ENCODE measurements at regions not wholly inside any gene's neighbourhood (a gene's known extent, or its start where the extent isn't known, plus 50 kb on each side); places are given as distances from the start of the nearest gene placed in this dataset.

GRCh38 chrX:7582191-7582590, 260.8 kb upstream of the VCX start:
- no peaks in the 10 kb centered on the region for H3K9me3 ChIP-seq (ENCODE audit: control insufficient read depth in 2 of 3, insufficient read depth in 1 of 3, low read length in 3 of 3)
- no peak for TF ChIP-seq CTCF (IDR thresholded peaks at IDR 0.05; ENCODE audit: borderline replicate concordance, extremely low read depth, insufficient read depth)
- H3K4me3 ChIP-seq (ENCODE audit: low read length in 3 of 3), result no peak overlapping the region
- FAIRE-seq (peak; percentile 45), DNase-seq (peak in 2 of 5 donors; percentile 21 to 42)
- no peaks in the 10 kb centered on the region for H3K36me3 ChIP-seq (ENCODE audit: control insufficient read depth in 2 of 3, insufficient read depth in 3 of 3, low read length in 3 of 3)
- H3K9ac ChIP-seq (ENCODE audit: low read length in 3 of 3), result no peak overlapping the region
- no peak overlapping the region for H3K27ac ChIP-seq (ENCODE audit: low read depth in 2 of 2, low read length in 2 of 2)
- H3K27me3 ChIP-seq (ENCODE audit: control insufficient read depth, insufficient read depth, low read length), result no peaks in the 10 kb centered on the region
- intact Hi-C loops (cut with DNase I), result no loop called here
- no peaks in the 10 kb centered on the region for H3K4me1 ChIP-seq (ENCODE audit: control insufficient read depth in 2 of 3, insufficient read depth in 2 of 3, low read depth in 1 of 3, low read length in 3 of 3)

GRCh38 chrX:7580127-7580526, 262.8 kb upstream of the VCX start:
- no peak overlapping the region for H3K27ac ChIP-seq (ENCODE audit: low read depth in 2 of 2, low read length in 2 of 2)
- no peak for TF ChIP-seq CTCF (IDR thresholded peaks at IDR 0.05; ENCODE audit: borderline replicate concordance, extremely low read depth, insufficient read depth)
- FAIRE-seq (no peak), DNase-seq (peak in 2 of 5 donors; percentile 8 to 14)
- no peak overlapping the region for H3K4me3 ChIP-seq (ENCODE audit: low read length in 3 of 3)
- H3K27me3 ChIP-seq (ENCODE audit: control insufficient read depth, insufficient read depth, low read length), result no peaks in the 10 kb centered on the region
- no peaks in the 10 kb centered on the region for H3K36me3 ChIP-seq (ENCODE audit: control insufficient read depth in 2 of 3, insufficient read depth in 3 of 3, low read length in 3 of 3)
- H3K4me1 ChIP-seq (ENCODE audit: control insufficient read depth in 2 of 3, insufficient read depth in 2 of 3, low read depth in 1 of 3, low read length in 3 of 3), result no peaks in the 10 kb centered on the region
- no peak overlapping the region for H3K9ac ChIP-seq (ENCODE audit: low read length in 3 of 3)
- intact Hi-C loops (cut with DNase I), result no loop called here
- no peaks in the 10 kb centered on the region for H3K9me3 ChIP-seq (ENCODE audit: control insufficient read depth in 2 of 3, insufficient read depth in 1 of 3, low read length in 3 of 3)

GRCh38 chrX:7574325-7574724, 268.6 kb upstream of the VCX start:
- no peak overlapping the region for H3K4me3 ChIP-seq (ENCODE audit: low read length in 3 of 3)
- intact Hi-C loops (cut with DNase I), result no loop called here
- peak in 3 of 5 donors; percentile 41 to 67 (median 61) for DNase-seq
- no peaks in the 10 kb centered on the region for H3K9me3 ChIP-seq (ENCODE audit: control insufficient read depth in 2 of 3, insufficient read depth in 1 of 3, low read length in 3 of 3)
- TF ChIP-seq CTCF (IDR thresholded peaks at IDR 0.05; ENCODE audit: borderline replicate concordance, extremely low read depth, insufficient read depth), result no peak
- FAIRE-seq, result peak; percentile 15
- no peaks in the 10 kb centered on the region for H3K4me1 ChIP-seq (ENCODE audit: control insufficient read depth in 2 of 3, insufficient read depth in 2 of 3, low read depth in 1 of 3, low read length in 3 of 3)
- H3K27ac ChIP-seq (ENCODE audit: low read depth in 2 of 2, low read length in 2 of 2), result no peak overlapping the region
- no peaks in the 10 kb centered on the region for H3K27me3 ChIP-seq (ENCODE audit: control insufficient read depth, insufficient read depth, low read length)
- H3K36me3 ChIP-seq (ENCODE audit: control insufficient read depth in 2 of 3, insufficient read depth in 3 of 3, low read length in 3 of 3), result no peaks in the 10 kb centered on the region
- H3K9ac ChIP-seq (ENCODE audit: low read length in 3 of 3), result no peak overlapping the region

DNA sequence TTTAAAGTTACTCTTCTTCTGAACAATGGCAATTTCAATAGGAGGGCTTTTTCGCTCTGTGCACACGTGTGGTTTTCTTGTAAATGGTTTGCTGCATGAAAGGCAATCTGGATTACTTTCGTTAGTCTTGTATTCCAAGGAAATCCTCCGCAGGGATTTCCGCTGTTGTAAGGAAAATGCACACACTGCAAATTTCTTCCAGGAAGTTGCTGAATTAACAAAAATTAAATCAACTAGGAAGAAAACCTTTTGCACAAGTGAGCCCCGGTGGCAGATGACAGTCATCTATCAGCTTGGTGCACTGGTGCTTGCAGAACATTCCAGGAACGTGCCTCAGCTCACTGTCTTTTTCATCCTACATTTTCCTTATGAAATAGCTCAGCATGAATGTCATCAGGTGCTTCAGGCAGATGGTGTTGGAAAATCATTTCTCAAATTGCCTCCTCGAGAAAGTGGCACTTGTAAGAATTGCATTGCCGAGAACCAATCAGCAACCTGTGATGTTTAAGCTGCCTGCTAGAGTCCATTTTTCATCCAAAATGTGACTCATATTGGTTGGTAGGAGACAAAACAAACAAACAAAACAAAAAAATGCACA, 272.4 kb upstream of the VCX start:
- H3K27ac ChIP-seq (ENCODE audit: low read depth in 2 of 2, low read length in 2 of 2), result no peak overlapping the region
- no peak for TF ChIP-seq CTCF (IDR thresholded peaks at IDR 0.05; ENCODE audit: borderline replicate concordance, extremely low read depth, insufficient read depth)
- FAIRE-seq, result no peak
- no peaks in the 10 kb centered on the region for H3K36me3 ChIP-seq (ENCODE audit: control insufficient read depth in 2 of 3, insufficient read depth in 3 of 3, low read length in 3 of 3)
- no peaks in the 10 kb centered on the region for H3K9me3 ChIP-seq (ENCODE audit: control insufficient read depth in 2 of 3, insufficient read depth in 1 of 3, low read length in 3 of 3)
- DNase-seq, result no peak
- no peaks in the 10 kb centered on the region for H3K27me3 ChIP-seq (ENCODE audit: control insufficient read depth, insufficient read depth, low read length)
- intact Hi-C loops (cut with DNase I), result no loop called here
- no peak overlapping the region for H3K4me3 ChIP-seq (ENCODE audit: low read length in 3 of 3)
- H3K4me1 ChIP-seq (ENCODE audit: control insufficient read depth in 2 of 3, insufficient read depth in 2 of 3, low read depth in 1 of 3, low read length in 3 of 3), result no peaks in the 10 kb centered on the region
- H3K9ac ChIP-seq (ENCODE audit: low read length in 3 of 3), result no peak overlapping the region
